MV-4-11 (cell line): ENCODE measurements at regions not wholly inside any gene's neighbourhood (a gene's known extent, or its start where the extent isn't known, plus 50 kb on each side); places are given as distances from the start of the nearest gene placed in this dataset.
A peak's percentile ranks its signal among the peaks of the same experiment; 100 is the strongest.

Experiments used
- DNase-seq: peaks from one replicate; lab custom pipeline; 2025; lab: John Stamatoyannopoulos, UW

DNA sequence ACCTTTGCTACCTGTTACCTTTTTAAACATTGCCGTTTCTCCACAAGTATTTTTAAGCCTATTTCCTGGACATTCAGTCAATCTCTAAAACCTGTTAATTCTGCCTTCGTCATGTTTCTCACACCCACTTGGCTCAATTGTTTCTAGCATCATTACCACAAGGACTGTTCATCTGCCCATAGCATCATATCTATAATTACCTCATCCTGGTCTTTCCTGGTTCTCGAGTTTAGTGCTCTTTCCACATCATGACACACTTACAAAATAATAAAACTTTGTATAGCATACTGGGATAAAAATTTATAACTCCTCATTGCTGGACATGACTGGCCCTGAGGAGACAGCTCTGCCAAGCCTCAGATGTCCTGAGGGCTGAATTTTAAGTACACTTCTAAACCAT lies 104.8 kb downstream of the CYB561 start:
- no peak for DNase-seq

DNA sequence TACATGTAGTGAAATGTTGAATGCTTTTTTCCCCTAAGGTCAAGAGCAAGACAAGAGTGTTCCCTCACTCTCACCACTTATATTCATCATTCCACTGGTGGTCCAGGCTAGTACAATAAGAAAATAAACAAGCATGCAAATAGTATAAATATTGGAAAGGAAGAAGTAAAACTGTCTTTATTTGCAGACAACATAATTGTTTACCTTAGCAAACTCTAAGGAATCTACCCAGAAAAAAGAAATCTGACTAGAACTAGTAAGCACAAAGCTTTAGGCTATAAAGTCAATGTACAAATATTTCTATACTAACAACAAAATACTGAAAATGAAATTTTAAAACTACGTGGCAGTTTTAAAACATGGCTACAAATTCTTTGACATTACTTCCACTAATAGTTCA lies 101.7 kb downstream of the CYB561 start:
- no peak for DNase-seq

DNA sequence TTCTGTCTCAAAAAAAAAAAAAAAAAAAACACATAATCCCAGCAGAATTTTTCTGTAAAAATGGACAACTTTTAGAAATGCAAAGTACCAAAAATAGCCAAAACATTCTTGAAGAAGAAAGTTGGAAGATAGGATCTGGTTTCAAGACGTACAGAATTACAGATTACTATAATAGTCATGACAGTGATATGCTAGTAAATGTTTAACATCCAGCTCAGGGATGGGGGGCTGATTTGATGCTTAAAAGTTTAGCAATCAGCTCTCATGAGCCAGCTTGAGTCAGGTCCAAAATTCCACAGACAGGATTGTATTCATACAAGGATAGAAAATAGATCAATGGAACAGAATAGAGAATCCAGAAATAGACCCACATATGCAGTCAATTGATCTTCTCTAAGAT lies 100.5 kb downstream of the CYB561 start:
- DNase-seq, result no peak

GRCh38 chr17:63347475-63347874 lies 98.6 kb downstream of the CYB561 start:
- no peak for DNase-seq

- DNase-seq, result no peak
These were observed 96.6 kb downstream of the CYB561 start for GRCh38 chr17:63349478-63350000.

DNA sequence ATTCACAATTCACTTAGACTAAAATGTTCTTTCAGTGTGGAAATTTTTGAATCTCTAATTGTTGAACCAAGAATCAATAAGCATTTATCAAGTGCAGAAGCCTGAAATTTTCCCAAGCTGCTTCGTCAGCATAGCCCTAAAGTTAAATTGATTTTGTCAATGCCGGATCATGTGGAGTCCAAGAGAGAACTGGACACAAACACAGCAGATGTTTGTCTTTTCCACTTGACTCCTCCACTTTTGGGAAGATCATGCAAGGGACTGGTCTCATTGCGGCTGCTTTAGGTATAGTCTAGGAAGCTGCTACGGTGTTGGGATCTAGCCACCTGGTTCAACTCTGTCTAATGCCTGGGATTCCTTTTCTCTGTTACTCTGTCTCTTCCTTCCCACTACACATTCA lies 95.7 kb downstream of the CYB561 start:
- no peak for DNase-seq

DNA sequence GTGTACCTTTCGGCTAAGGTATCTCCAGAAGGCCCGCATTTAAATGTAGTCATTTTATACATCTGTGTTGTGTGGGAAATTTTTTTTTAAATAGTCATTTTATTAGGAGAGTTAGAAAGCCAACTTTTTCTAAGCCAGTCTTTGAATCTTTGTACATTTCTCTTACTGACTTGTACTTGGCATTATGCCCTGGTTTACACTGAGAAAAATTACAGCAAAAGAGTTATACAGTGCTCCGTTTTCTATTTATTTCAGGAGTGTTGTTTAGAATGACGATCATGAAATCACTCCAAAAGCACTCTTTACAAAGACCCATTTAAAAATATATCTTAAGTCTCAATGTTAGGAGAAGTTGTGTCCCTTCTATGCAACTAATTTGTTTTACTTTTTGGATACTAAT lies 91.8 kb downstream of the CYB561 start:
- DNase-seq, result no peak

GRCh38 chr17:63356337-63356757 lies 89.8 kb downstream of the CYB561 start:
- DNase-seq, result no peak

GRCh38 chr17:63358111-63358839 lies 87.8 kb downstream of the CYB561 start:
- no peak for DNase-seq

GRCh38 chr17:63358956-63359355 lies 87.2 kb downstream of the CYB561 start:
- DNase-seq, result no peak

- DNase-seq, result no peak
These were observed 84.9 kb downstream of the CYB561 start for GRCh38 chr17:63361182-63361581.

DNA sequence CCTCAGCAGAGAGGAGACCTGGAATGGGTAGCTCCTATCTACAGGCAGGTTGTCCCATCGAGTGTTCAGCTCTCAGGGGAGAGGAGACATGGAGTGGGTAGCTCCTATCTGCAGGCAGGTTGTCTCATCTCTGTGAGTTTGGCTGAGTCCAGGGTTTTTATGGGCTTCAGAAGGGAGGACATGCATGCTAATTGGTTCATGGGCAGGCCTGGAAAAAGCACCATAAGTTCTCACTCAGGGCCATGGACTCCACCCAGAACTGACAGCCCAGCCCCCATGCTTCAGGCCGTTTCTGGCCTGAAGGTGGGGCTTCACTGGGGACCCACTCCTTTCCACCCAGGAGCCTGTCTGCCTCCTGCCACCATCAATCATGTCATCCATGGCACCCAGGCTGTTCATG lies 84.0 kb downstream of the CYB561 start:
- no peak for DNase-seq

- DNase-seq, result no peak
These were observed 81.7 kb downstream of the CYB561 start for GRCh38 chr17:63364387-63364786.

- DNase-seq, result no peak
These were observed 81.2 kb downstream of the CYB561 start for GRCh38 chr17:63364944-63365343.

- no peak for DNase-seq
These were observed 80.5 kb downstream of the CYB561 start for GRCh38 chr17:63365366-63366240.

DNA sequence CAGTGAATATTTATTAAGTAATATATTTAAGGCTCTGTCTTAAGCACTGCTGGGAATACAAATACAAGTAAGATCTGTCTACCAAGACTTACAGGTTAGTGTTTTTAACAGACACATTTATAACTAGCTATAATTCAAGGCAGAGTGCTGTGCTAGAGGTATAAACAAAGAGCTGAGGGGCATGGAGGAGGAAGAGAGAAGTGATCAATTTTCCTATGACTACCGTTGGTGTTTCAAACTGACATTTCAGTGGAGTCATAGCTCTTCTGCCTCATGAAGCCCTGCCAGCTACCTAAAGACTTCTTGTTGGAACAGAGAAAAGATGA lies 79.9 kb downstream of the CYB561 start:
- DNase-seq, result no peak

DNA sequence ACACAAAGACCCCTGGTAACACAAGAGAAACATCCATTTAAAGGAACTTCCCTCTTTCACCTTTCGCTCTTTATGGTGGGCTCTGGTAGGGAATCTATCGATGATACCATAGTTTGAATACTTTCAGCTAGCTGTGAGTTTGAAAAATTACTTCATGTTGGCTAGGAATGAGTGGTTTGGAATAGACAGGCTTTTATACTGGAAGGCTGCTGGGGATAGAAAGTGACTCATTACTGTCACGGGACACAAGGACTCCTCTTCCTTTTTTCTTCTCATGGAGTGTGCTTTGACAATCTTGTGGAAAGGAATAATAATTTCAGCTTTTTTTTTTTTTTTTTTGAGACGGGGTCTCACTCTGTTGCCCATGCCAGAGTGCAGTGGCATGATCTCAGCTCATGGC lies 76.9 kb downstream of the CYB561 start:
- no peak for DNase-seq

DNA sequence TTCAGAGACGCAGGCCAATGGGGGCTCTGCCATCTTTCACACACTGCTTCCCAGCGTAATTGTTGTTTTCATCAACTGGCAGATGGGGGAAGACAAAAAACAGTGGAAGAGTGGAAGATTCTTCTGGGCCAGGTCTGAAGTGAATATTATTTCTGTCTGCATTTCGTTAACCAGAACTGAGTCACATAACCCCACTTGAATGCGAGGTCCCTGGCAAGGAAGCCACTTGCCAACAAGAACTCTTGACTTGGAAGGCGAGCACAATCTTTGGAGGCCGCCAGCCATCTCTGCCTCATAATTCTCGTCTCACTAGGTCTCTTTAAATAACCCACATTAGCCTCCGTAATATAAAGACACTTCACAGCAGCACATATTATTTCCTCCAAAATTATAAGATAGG lies 75.4 kb downstream of the CYB561 start:
- DNase-seq, result no peak

- DNase-seq, result no peak
These were observed 69.2 kb downstream of the CYB561 start for GRCh38 chr17:63376949-63377348.

GRCh38 chr17:63378411-63379375 lies 67.4 kb downstream of the CYB561 start:
- peak; percentile 70 for DNase-seq

- no peak for DNase-seq
These were observed 66.5 kb downstream of the CYB561 start for GRCh38 chr17:63379636-63380035.

DNA sequence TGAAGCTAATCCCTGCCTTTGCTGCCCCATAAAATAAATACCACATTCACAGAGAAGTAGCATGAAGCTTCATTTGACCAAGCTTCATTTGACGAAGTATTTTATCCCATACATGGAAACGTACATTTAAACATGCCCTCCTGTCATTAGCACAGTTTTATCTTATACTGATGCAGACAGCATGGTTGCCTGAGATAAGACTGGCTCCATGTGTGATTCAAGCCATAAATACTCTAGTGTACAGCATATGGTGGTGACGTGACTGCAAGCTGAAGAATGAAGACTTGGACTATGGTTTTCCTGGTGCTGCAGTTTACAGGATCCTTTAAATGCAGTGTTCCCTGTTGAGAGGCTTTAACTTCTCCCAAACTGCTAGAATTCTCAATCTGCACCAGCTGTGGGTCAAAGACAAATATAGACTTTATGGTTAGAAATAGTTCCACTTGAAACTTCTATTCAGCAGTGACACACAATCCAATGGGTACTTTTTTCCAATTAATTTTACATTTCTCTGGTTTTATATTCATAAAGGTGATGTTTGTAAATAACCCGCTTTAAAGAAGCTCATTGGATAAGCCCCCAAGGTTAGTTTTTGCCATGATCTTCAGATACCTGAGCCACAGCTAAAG lies 64.9 kb downstream of the CYB561 start:
- DNase-seq, result no peak
